Central memory CD4-positive, alpha-beta T cell (primary cell): ENCODE measurements at regions not wholly inside any gene's neighbourhood (a gene's known extent, or its start where the extent isn't known, plus 50 kb on each side); places are given as distances from the start of the nearest gene placed in this dataset.

Experiments used
- DNase-seq: peaks from one replicate; pipeline ENCODE4 v3.0.0; 2022

- DNase-seq = no peak
Measured at GRCh38 chr13:81738364-81738763, 1397.4 kb upstream of the SPRY2 start.

- no peak for DNase-seq
Measured at GRCh38 chr13:81726037-81726726, 1385.3 kb upstream of the SPRY2 start.

- DNase-seq = no peak
Measured at GRCh38 chr13:81722456-81722855, 1381.5 kb upstream of the SPRY2 start.

- no peak for DNase-seq
Measured at GRCh38 chr13:81721400-81721799, 1380.5 kb upstream of the SPRY2 start.

- no peak for DNase-seq
Measured at GRCh38 chr13:81714513-81714912, 1373.6 kb upstream of the SPRY2 start.

- no peak for DNase-seq
Measured at GRCh38 chr13:81713201-81713600, 1372.3 kb upstream of the SPRY2 start.

GRCh38 chr13:81697826-81698225 lies 1356.9 kb upstream of the SPRY2 start:
- no peak for DNase-seq

- DNase-seq = no peak
Measured at GRCh38 chr13:81686877-81687276, 1346.0 kb upstream of the SPRY2 start.

- no peak for DNase-seq
Measured at GRCh38 chr13:81683521-81683920, 1342.6 kb upstream of the SPRY2 start.

GRCh38 chr13:81682081-81682630 lies 1341.2 kb upstream of the SPRY2 start:
- no peak for DNase-seq

- DNase-seq = no peak
Measured at GRCh38 chr13:81677857-81678256, 1336.9 kb upstream of the SPRY2 start.

GRCh38 chr13:81676008-81676407 lies 1335.1 kb upstream of the SPRY2 start:
- DNase-seq = no peak

GRCh38 chr13:81671064-81671463 lies 1330.1 kb upstream of the SPRY2 start:
- no peak for DNase-seq

- no peak for DNase-seq
Measured at GRCh38 chr13:81670048-81670447, 1329.1 kb upstream of the SPRY2 start.

- no peak for DNase-seq
Measured at GRCh38 chr13:81664872-81665271, 1323.9 kb upstream of the SPRY2 start.

GRCh38 chr13:81659984-81660383 lies 1319.1 kb upstream of the SPRY2 start:
- DNase-seq = no peak

- no peak for DNase-seq
Measured at GRCh38 chr13:81658598-81659370, 1317.9 kb upstream of the SPRY2 start.

- DNase-seq = no peak
Measured at GRCh38 chr13:81639984-81640582, 1299.2 kb upstream of the SPRY2 start.

- DNase-seq = no peak
Measured at GRCh38 chr13:81637457-81637856, 1296.5 kb upstream of the SPRY2 start.

- no peak for DNase-seq
Measured at GRCh38 chr13:81636120-81636519, 1295.2 kb upstream of the SPRY2 start.

- DNase-seq = no peak
Measured at GRCh38 chr13:81615031-81615430, 1274.1 kb upstream of the SPRY2 start.

- DNase-seq = no peak
Measured at GRCh38 chr13:81610644-81611043, 1269.7 kb upstream of the SPRY2 start.

- no peak for DNase-seq
Measured at GRCh38 chr13:81609335-81609734, 1268.4 kb upstream of the SPRY2 start.

- no peak for DNase-seq
Measured at GRCh38 chr13:81606074-81606473, 1265.1 kb upstream of the SPRY2 start.
